ENCODE measurements at regions not wholly inside any gene's neighbourhood (a gene's known extent, or its start where the extent isn't known, plus 50 kb on each side); places are given as distances from the start of the nearest gene placed in this dataset.

GRCh38 chr15:88995449-88995848 is 82.3 kb upstream of the MFGE8 start:
- TF ChIP-seq, protein P1, sequence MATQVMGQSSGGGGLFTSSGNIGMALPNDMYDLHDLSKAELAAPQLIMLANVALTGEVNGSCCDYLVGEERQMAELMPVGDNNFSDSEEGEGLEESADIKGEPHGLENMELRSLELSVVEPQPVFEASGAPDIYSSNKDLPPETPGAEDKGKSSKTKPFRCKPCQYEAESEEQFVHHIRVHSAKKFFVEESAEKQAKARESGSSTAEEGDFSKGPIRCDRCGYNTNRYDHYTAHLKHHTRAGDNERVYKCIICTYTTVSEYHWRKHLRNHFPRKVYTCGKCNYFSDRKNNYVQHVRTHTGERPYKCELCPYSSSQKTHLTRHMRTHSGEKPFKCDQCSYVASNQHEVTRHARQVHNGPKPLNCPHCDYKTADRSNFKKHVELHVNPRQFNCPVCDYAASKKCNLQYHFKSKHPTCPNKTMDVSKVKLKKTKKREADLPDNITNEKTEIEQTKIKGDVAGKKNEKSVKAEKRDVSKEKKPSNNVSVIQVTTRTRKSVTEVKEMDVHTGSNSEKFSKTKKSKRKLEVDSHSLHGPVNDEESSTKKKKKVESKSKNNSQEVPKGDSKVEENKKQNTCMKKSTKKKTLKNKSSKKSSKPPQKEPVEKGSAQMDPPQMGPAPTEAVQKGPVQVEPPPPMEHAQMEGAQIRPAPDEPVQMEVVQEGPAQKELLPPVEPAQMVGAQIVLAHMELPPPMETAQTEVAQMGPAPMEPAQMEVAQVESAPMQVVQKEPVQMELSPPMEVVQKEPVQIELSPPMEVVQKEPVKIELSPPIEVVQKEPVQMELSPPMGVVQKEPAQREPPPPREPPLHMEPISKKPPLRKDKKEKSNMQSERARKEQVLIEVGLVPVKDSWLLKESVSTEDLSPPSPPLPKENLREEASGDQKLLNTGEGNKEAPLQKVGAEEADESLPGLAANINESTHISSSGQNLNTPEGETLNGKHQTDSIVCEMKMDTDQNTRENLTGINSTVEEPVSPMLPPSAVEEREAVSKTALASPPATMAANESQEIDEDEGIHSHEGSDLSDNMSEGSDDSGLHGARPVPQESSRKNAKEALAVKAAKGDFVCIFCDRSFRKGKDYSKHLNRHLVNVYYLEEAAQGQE (IDR thresholded peaks at IDR 0.05; ENCODE audit: insufficient read depth in 1 of 2, low read depth in 2 of 2, low read length in 1 of 2) = no peak
- TF ChIP-seq POLR2AphosphoS5 (IDR thresholded peaks at IDR 0.05; ENCODE audit: low read depth, low read length) (no peak), SIN3A (IDR thresholded peaks at IDR 0.05; ENCODE audit: borderline replicate concordance, insufficient read depth, low read depth, low read length) (no peak), TCF7L2 (IDR thresholded peaks at IDR 0.05; ENCODE audit: low read depth, low read length) (no peak)
- TF ChIP-seq, protein P2, sequence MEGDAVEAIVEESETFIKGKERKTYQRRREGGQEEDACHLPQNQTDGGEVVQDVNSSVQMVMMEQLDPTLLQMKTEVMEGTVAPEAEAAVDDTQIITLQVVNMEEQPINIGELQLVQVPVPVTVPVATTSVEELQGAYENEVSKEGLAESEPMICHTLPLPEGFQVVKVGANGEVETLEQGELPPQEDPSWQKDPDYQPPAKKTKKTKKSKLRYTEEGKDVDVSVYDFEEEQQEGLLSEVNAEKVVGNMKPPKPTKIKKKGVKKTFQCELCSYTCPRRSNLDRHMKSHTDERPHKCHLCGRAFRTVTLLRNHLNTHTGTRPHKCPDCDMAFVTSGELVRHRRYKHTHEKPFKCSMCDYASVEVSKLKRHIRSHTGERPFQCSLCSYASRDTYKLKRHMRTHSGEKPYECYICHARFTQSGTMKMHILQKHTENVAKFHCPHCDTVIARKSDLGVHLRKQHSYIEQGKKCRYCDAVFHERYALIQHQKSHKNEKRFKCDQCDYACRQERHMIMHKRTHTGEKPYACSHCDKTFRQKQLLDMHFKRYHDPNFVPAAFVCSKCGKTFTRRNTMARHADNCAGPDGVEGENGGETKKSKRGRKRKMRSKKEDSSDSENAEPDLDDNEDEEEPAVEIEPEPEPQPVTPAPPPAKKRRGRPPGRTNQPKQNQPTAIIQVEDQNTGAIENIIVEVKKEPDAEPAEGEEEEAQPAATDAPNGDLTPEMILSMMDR (IDR thresholded peaks at IDR 0.05) = no peak

All from Panc1 (cell line).